Neutrophil (primary cell): ENCODE measurements at regions not wholly inside any gene's neighbourhood (a gene's known extent, or its start where the extent isn't known, plus 50 kb on each side); places are given as distances from the start of the nearest gene placed in this dataset.

Experiments
- H3K27ac ChIP-seq: fragments of 200-600 bp; sonication (generic); 2 replicates; pipeline ENCODE4 v1.5.1; 2016; ENCODE audit warnings: mild to moderate bottlenecking, moderate library complexity
- H3K27me3 ChIP-seq: fragments of 200-600 bp; sonication (generic); 2 replicates; pipeline ENCODE4 v1.6.0; 2016; ENCODE audit warnings: mild to moderate bottlenecking
- H3K36me3 ChIP-seq: fragments of 200-600 bp; sonication (generic); 2 replicates; pipeline ENCODE4 v1.5.1; 2017
- H3K4me1 ChIP-seq, 2 experiments: fragments of 200-600 bp in 1 of 2; sonication (generic) in 1 of 2; 1 replicate in 1 of 2; 2 replicates in 1 of 2; pipeline versions ENCODE4 v1.5.1 to v1.6.1; 2013 to 2016; ENCODE audit warnings: low read depth in 1 of 2, low read length in 1 of 2, mild to moderate bottlenecking in 1 of 2, moderate library complexity in 1 of 2; ENCODE audit not compliant: control insufficient read depth in 1 of 2, insufficient read depth in 1 of 2
- H3K4me3 ChIP-seq, 2 experiments: fragments of 200-600 bp in 1 of 2; sonication (generic) in 1 of 2; 1 replicate in 1 of 2; 2 replicates in 1 of 2; pipeline ENCODE4 v1.5.1; 2013 to 2016; ENCODE audit warnings: low read depth in 1 of 2, low read length in 1 of 2, mild to moderate bottlenecking in 1 of 2, moderate library complexity in 1 of 2
- H3K9me3 ChIP-seq: fragments of 200-600 bp; sonication (generic); 2 replicates; pipeline ENCODE4 v1.5.1; 2016
- CTCF ChIP-seq: fragments of 200-600 bp; sonication (generic); IDR thresholded peaks from 2 replicates; pipeline ENCODE4 v1.5.1; 2016; ENCODE audit warnings: antibody characterized with exemption

- no peak for TF ChIP-seq CTCF
- Histone ChIP-seq H3K4me3 (no peak overlapping the region), H3K9me3 (no peaks in the 10 kb centered on the region)
These were observed 118.2 kb upstream of the C7orf33 start for GRCh38 chr7:148472406-148472805.

GRCh38 chr7:148473703-148474480, 116.7 kb upstream of the C7orf33 start:
- Histone ChIP-seq H3K4me1 (no peaks in the 10 kb centered on the region), H3K36me3 (no peaks in the 10 kb centered on the region), H3K27ac (no peak overlapping the region), H3K9me3 (no peaks in the 10 kb centered on the region), H3K4me3 (no peak overlapping the region), H3K27me3 (no peaks in the 10 kb centered on the region)
- no peak for TF ChIP-seq CTCF

More at GRCh38 chr7:148472406-148472805, 118.2 kb upstream of the C7orf33 start:
- Histone ChIP-seq H3K27ac (no peak overlapping the region), H3K27me3 (no peaks in the 10 kb centered on the region), H3K4me1 (no peaks in the 10 kb centered on the region), H3K36me3 (no peaks in the 10 kb centered on the region)

GRCh38 chr7:148474481-148475025, 116.0 kb upstream of the C7orf33 start:
- Histone ChIP-seq H3K4me1 (no peaks in the 10 kb centered on the region), H3K27ac (no peak overlapping the region), H3K27me3 (no peaks in the 10 kb centered on the region), H3K4me3 (no peak overlapping the region), H3K9me3 (no peaks in the 10 kb centered on the region), H3K36me3 (no peaks in the 10 kb centered on the region)
- TF ChIP-seq CTCF, result no peak

- TF ChIP-seq CTCF, result no peak
- no peak overlapping the region for H3K27ac ChIP-seq
- H3K36me3 ChIP-seq, result no peaks in the 10 kb centered on the region
- H3K27me3 ChIP-seq, result no peaks in the 10 kb centered on the region
- H3K9me3 ChIP-seq, result no peaks in the 10 kb centered on the region
- H3K4me3 ChIP-seq, result no peak overlapping the region
- H3K4me1 ChIP-seq, result no peaks in the 10 kb centered on the region
These were observed 112.0 kb upstream of the C7orf33 start for GRCh38 chr7:148478551-148478950.

- no peaks in the 10 kb centered on the region for H3K9me3 ChIP-seq
- no peaks in the 10 kb centered on the region for H3K36me3 ChIP-seq
- H3K4me1 ChIP-seq, result no peaks in the 10 kb centered on the region
- H3K27me3 ChIP-seq, result no peaks in the 10 kb centered on the region
- H3K4me3 ChIP-seq, result no peak overlapping the region
- H3K27ac ChIP-seq, result no peak overlapping the region
- no peak for TF ChIP-seq CTCF
These were observed 110.0 kb upstream of the C7orf33 start for GRCh38 chr7:148480479-148481146.
